HG03469 (cell line): ENCODE measurements at regions not wholly inside any gene's neighbourhood (a gene's known extent, or its start where the extent isn't known, plus 50 kb on each side); places are given as distances from the start of the nearest gene placed in this dataset.
"Not testable (repeated sequence)": the region's sequence is repeated elsewhere in the genome, so short reads cannot be mapped to it uniquely, and the experiment has no call there.

Experiments
- ATAC-seq: cut with Tn5 transposase; IDR thresholded peaks from one replicate; pipeline ENCODE4 v1.9.1; 2021; ENCODE audit warnings: mild to moderate bottlenecking, moderate library complexity, moderate number of reproducible peaks; ENCODE audit not compliant: unreplicated experiment

DNA sequence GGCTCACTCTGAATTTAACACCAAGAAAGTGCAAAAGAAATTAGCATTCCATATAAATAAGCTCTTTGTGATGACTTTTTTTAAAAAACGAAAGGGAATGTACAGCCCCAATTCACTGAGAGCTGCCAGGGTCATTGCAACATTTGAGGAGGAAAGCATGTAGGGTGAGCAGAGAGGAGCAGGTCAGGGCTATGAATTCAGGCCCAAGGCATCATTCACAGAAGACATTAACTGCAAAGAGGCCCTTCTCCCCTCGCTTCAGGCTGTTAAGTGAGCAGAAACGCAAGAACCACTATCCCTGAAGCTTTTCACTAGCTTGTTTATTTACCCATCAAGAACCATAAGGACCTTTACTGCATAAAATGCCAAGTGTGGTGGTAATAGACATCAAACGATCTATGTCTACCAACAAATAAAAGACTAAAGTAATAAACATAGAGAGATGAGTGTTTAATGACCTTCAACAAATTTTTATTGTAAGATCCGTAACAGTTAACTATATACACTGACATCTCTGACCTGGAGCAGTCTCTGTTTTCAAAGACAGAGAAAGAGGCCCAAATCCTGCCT is 333.1 kb upstream of the HNRNPA3 start:
- ATAC-seq = no peak

DNA sequence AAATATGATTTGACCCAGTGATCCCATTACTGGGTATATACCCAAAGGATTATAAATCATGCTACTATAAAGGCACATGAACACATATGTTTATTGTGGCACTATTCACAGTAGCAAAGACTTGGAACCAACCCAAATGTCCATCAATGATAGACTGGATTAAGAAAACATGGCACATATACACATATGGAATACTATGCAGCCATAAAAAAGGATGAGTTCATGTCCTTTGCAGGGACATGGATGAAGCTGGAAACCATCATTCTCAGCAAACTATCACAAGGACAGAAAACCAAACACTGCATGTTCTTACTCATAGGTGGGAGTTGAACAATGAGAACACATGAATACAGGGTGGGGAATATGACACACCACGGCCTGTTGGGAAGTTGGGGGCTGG is 330.5 kb upstream of the HNRNPA3 start:
- not testable (repeated sequence) for ATAC-seq

DNA sequence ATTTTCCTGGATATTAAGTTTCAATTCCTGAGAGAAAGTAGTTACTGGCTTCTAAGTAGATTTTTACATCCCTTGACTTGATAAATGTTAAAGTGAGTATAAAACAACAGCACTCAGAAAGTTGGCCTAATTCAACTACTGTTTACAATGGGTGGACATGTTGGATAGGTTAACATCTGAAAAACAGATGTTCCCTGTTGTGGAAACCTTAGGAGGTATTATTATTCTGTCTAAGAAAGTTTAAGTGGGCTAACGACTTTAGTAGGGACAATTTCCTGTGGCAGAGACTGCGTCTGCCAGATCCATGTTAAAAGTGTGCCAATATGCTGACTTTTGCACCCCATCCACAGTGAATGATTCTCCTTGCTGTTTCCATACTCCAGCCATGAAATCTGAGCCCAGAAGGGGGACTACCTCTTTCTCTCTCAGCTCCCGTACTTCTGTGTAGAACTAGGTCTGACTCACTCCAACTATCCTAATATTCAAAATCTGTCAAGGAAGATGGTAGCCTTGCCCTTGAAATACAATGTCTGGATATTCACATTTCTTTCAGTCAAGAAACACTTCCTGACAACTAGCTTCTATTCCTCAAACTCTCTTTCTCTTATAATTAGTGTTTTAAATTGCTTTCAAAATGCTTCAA is 327.5 kb upstream of the HNRNPA3 start:
- no peak for ATAC-seq

DNA sequence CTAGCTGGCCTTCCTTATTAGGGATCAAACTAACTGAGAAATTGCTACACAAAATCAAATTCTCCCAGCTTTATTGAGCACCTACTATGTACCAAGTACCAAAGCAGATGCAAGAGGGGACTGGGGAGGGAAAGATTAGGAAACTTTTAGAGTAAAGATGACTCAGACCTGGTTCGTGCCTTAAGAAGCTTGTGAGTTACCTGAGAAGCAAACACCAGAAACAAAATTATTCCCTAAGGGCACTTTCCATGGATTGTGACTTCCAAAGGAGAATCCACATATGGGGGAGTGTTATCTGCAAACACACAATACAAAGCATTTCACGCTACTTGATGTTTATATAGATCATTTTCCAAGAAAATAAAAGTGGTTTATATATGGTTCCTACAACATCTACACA is 326.9 kb upstream of the HNRNPA3 start:
- ATAC-seq = no peak

DNA sequence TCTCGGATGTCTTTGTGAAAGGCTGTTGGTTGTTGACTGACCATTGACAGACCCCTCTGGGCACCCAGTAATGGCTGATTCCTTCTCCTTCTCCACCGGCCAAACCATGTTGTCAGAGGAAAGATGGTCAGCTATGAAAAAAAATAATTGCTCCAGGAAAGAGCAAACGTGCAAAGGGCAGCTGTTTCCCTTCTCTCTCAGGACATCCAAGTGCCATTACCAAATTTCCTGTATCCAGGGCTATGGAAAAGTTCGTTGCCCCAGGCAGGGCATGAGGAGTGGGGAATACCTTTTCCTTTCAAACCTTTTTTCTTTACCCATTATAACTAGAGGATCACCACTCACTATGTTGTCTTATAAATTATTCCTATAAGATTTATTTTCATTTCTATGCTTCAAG is 321.5 kb upstream of the HNRNPA3 start:
- ATAC-seq = no peak

DNA sequence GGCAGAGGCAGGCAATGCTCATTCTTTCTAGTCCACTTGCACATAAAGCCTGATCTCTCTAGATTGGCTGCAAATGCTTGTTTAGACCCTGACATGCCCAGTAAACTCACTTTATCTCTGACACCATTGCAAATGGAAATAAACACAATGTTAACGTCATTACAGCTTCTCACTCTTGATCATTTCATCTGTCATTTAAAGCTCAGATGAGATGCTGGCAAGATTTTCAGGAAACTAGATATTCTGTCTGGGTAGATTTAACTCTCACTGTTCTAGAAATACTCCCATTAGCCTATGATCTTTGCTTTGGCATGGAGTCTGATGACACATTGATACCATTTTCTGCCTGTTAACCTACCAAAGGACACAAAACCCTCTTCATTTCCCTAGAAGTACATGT is 320.7 kb upstream of the HNRNPA3 start:
- ATAC-seq = no peak

DNA sequence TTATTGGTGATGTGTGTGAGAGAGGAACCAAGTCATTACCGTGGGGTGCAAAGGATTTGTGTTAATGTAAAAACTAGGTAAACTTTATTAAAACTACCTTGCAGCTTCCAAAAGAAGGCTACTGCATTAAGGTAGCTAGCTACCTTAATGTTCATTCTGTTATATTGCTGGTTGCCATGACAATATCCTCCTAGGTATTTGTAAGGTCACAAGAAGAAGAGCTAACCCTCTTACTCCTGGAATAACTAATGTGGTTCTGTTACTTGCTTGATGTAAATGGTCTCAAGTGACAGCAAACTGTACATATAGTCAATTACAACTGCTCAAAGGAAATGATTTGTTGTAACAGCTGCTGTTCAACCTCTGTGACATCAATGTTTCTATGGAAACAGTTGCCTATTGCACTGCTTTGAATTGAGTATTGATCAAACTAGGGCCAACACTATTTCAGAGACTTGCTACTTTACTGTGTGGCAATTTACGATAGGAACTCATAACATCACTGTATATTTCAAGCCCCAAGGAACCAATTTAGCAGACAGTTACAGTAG is 319.8 kb upstream of the HNRNPA3 start:
- no peak for ATAC-seq

DNA sequence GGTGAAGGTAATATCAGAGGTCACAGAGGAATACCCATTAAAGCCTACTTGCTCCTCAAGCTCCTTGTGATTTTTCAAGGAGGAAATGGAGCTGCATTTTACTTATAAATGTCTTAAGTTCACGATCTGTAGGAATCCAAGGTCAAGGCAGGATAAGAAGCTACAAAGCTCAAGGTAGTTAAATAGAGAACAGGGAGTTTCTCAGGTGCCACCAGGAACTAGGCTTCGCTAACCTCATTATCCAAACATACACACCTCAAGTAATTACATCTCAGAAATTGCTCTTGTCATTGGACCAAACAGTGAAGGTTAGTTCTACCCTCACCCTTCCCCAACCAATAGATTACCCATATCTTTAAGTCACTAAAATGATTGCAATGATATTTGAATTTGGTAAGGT is 317.4 kb upstream of the HNRNPA3 start:
- ATAC-seq = no peak

DNA sequence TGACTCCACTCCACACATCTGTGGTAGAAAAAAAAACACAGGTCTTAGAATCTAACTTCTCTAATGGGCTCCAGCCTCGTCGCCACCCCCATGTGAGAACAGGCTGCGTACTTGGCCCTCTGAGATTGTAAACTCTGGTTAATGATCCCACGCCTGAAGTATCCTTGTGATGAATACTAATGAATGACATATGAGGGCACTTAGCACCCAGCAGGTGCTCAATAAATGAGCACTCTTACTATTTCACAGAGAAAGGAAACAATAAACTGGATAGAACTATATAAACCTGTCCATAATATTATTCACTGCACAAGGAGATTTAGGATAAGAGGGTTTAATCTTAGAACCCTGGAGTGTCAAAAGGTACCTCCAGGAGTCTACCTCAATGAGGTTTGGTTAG is 310.1 kb upstream of the HNRNPA3 start:
- ATAC-seq = no peak

DNA sequence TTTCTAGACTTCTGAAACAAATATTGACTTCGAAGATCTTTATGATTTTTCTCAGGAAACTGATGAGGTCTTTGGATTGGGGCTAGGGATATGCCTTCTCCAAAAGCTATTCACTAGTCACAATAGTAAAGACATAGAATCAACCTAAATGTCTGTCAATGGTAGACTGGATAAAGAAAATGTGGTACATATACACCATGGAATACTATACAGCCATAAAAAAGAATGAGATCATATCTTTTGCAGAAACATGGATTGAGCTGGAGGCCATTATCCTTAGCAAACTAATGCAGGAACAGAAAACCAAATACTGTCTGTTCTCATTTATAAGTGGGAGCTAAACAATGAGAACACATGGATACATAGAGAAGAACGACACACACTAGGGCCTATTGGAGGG is 308.5 kb upstream of the HNRNPA3 start:
- not testable (repeated sequence) for ATAC-seq

DNA sequence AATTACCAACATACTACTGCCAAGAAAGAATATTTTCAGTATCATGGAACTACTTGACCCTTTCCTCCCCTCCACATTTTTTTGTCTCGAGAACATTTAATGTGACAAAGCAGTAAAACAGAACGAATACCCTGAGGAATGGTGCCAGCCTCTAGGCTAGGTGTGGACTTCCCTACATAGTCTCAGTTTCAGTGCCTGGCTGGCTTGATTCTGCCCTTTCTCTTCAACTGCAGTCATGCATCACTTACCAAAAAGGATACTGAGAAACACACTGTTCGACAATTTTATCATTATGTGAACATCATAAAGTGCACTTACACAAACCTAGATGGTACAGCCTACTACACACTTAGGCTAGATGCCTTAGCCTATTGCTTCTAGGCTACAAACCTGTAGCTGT is 305.3 kb upstream of the HNRNPA3 start:
- ATAC-seq = no peak

DNA sequence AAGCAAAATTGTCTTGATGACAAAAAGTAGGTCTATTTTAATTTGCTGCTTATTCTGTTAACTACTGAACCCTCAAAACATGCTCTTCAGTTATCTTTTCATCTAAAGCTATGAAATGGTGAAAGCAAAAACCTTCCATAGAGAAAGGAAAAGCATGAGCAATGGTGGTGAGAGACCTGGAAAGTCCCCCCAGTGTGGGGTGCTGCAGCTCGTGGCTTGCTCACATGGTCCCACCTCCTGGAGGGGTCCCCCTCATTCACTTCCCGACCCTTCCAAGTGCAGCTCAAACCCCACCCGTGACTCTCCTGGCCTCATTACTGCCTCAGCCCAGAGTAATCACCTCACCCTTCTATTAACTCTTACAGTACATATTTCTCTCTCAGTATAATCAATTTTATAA is 301.8 kb upstream of the HNRNPA3 start:
- no peak for ATAC-seq

DNA sequence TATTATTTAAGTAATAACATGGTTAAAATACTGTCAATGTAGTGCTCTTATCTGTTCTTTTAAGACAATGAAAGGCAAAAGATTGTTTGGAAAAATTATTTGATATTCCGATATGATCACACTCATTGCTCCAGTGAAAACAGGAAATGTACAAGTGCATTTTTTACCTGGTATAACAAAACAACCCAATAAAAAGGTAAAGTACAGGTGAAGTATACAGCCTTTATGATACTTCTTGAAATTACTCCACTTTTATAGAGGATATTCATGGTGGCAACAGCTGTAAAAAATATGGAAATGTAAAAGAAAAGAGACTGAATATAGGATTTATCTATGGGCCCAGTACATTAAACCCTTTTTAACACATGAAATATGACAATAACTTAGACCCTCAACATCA is 298.6 kb upstream of the HNRNPA3 start:
- no peak for ATAC-seq

DNA sequence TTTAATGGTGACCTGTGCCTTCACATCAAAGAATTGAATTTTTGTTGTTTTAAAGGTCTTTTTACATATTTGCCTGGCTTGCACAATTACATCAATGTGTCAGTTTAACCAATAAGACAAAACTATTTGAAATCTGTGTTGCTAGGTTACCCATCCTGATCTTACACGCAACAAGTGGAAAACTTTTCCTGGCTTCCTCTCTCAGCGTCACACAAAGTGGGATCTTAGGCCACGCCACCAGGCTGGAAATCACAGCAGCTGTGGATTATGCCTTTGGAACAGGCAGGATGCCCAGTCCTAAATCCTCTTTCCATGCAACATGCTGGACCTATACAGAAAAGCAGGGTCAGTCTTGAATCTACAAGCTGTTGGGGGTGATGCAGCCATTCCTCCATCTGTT is 298.2 kb upstream of the HNRNPA3 start:
- no peak for ATAC-seq

DNA sequence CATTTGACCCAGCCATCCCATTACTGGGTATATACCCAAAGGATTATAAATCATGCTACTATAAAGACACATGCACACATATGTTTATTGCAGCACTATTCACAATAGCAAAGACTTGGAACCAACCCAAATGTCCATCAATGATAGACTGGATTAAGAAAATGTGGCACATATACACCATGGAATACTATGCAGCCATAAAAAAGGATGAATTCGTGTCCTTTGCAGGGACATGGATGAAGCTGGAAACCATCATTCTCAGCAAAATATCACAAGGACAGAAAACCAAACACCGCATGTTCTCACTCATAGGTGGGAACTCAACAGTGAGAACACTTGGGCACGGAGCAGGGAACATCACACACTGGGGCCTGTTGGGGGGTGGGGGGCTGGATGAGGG is 290.0 kb upstream of the HNRNPA3 start:
- ATAC-seq = not testable (repeated sequence)

DNA sequence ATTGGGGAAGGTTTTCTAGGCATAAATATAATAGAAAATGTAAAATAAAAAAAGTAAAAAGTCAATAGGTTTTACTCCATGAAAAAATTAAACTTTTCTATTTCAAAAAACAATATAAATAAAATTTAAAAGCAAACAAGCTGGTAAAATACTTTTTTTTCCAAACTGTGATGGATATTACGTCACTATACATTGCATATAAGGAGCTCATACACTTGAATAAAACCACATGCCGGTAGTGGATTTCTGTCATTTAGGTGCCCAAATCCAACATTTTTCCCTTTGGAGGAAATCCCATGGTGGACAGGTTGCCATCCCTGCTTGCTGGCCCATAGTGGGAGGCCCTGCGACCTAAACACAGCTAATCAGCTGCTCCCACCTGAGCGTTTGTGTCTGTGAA is 289.4 kb upstream of the HNRNPA3 start:
- no peak for ATAC-seq

DNA sequence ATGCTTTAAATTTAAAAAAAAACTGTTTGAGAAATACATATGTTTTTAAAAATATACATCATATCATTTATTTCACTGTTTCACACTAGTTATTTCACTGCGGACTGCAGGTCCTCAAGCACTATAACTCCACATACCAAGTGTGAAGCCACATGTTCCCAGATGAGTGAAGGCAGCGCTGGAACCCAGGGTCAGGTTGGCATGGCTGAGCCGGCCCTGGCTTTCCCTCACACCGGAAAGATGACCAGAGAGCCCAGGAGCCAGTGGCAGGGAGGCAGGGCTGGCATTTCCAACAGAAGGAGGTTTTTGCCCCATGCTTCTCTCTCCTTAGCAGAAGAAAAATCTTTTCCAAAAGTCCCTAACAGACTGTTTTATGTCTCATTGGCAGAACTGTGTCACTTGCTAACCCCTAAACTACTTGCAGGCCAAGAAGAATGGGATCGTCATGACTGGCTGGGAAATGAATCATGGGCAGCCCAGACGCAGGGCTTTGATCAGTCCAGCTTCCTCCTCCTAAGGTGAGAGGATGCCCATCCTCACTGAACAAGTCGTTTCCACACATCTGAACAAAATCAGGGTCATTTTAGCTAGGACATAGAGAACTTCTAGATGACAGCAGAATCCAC is 287.6 kb upstream of the HNRNPA3 start:
- ATAC-seq = no peak

DNA sequence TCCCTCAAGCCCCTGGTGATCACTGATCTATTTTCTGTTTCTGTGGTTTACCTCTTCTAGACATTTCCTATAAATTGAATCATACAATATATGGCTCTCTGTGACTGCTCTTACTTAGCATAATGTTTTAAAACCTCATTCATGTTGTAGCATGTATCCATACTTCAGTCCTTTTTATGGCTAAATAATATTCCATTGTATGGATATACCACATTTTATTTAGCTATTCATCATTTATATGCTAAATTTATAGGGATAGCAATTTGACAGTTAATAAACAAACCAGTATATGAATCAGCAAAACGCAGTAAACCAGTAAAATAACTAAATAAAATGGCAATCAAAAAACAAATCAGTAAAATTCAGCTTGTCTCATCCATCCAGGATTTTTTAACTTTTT is 286.1 kb upstream of the HNRNPA3 start:
- no peak for ATAC-seq

DNA sequence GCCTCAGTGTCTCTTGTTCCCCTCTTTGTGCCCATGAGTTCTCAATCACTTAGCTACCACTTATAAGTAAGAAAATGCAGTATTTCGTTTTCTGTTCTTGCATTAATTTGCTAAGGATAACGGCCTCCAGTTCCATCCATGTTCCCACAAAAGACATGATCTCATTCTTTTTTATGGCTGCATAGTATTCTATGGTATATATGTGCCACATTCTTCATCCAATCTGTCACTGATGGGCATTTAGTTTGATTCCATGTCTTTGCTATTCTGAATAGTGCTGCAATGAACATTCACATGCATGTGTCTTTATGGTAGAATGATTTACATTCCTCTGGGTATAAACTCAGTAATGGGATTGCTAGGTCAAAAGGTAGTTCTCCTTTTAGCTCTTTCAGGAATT is 283.2 kb upstream of the HNRNPA3 start:
- not testable (repeated sequence) for ATAC-seq

DNA sequence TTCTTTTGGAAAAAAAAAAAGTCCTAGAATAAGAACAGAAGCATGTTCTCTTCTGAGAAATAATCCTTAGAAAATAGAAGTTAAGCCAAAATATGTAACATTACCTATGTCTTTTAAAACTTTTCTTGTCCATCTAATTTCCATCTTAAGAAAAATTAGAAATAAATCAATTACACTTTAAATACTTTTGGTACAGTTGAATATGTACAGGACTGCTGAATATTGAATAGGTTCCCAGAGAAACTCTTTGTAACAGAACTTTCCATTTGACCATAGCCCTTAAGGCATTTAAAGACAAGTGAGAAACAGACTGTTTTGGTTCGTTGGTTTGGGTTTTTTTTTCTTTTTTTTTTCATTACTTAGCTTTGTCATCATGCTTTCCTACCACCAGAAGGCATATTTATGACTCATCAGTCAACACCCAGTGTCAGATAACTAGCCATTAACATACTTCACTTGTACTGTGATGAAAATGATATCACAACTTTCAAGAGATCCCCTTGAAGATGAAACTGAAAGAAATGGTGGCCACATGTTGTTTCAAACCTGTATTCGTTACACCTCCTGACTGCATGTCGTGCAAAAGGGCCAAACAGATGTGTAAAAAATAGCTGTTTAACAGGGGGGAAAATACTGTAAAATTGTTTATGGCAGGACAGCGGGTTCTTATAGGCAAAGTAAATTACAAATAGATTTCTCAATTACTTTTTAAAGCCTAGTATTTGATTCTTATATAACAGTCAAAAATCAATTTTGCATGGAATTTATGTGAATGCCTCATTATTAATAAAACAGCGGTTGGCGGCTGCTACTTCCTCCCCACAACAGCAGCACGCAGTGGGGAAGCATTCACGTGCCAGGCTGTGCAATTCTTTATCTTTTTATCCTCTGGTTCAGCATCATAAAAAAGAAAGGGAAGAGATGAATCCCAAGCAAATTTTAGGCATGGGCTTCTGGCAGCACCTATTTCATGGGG is 280.7 kb upstream of the HNRNPA3 start:
- ATAC-seq = peak; percentile 98

DNA sequence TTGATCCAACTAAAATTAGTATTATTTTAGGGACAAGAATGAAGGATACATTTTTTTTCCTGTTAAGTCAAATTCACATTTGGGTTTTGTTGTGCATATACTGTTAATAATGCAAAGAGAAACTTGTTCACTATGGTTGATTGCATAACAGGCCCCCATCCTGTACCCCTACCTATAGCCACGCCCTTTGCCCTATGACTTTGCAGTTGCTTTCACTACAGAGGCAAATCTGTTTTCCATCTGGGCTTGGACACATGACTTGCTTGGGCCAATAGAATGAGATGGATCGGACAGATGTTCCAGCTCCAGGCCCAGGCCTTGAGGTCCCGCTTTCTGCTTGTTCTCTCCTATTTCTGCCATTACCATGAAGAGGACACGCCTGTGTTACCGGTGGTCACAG is 278.5 kb upstream of the HNRNPA3 start:
- ATAC-seq = no peak
